Activated CD4-positive, alpha-beta T cell treated with anti-CD3 and anti-CD28 coated beads, Interleukin-2, amount 10 ng/mL, durations not matched to agents 24 days and 14 days (primary cell): ENCODE measurements at regions not wholly inside any gene's neighbourhood (a gene's known extent, or its start where the extent isn't known, plus 50 kb on each side); places are given as distances from the start of the nearest gene placed in this dataset.

Experiments used
- DNase-seq: peaks from one replicate; pipeline ENCODE4 v3.0.0; 2022
- H3K27ac Mint-ChIP-seq: one replicate; pipeline ENCODE4 v1.8.0; 2022; ENCODE audit warnings: mild to moderate bottlenecking, mixed read lengths
- H3K27me3 Mint-ChIP-seq: one replicate; pipeline ENCODE4 v1.8.0; 2022; ENCODE audit warnings: mixed read lengths
- H3K36me3 Mint-ChIP-seq: one replicate; pipeline ENCODE4 v1.8.0; 2022; ENCODE audit warnings: low read depth, mild to moderate bottlenecking, mixed read lengths
- H3K4me1 Mint-ChIP-seq: one replicate; pipeline ENCODE4 v1.8.0; 2021; ENCODE audit warnings: mixed read lengths
- H3K4me3 Mint-ChIP-seq: one replicate; pipeline ENCODE4 v1.8.0; 2022; ENCODE audit warnings: mild to moderate bottlenecking, moderate library complexity, mixed read lengths
- H3K9me3 Mint-ChIP-seq: one replicate; pipeline ENCODE4 v1.8.0; 2021; ENCODE audit warnings: mixed read lengths
- intact Hi-C: fragments of 100-400 bp; cut with micrococcal nuclease; formaldehyde crosslinking; loops from one replicate; pipeline ENCODE4 v1.15.1; 2023

GRCh38 chr11:116310226-116310625 is 462.6 kb downstream of the BUD13 start:
- H3K4me1 Mint-ChIP-seq = no peaks in the 10 kb centered on the region
- H3K27ac Mint-ChIP-seq = no peak overlapping the region
- H3K9me3 Mint-ChIP-seq = no peaks in the 10 kb centered on the region
- intact Hi-C loops = no loop called here
- H3K27me3 Mint-ChIP-seq = peaks cover 12% of the 10 kb centered on the region
- no peak overlapping the region for H3K4me3 Mint-ChIP-seq
- no peaks in the 10 kb centered on the region for H3K36me3 Mint-ChIP-seq
- DNase-seq = no peak

- no peak for DNase-seq
- no peaks in the 10 kb centered on the region for H3K4me1 Mint-ChIP-seq
- H3K4me3 Mint-ChIP-seq = no peak overlapping the region
- H3K27ac Mint-ChIP-seq = no peak overlapping the region
- peaks cover 8% of the 10 kb centered on the region for H3K27me3 Mint-ChIP-seq
- no peaks in the 10 kb centered on the region for H3K9me3 Mint-ChIP-seq
- H3K36me3 Mint-ChIP-seq = no peaks in the 10 kb centered on the region
- intact Hi-C loops = no loop called here
Observed at GRCh38 chr11:116309446-116309845, 463.3 kb downstream of the BUD13 start.

- no peak for DNase-seq
- H3K4me1 Mint-ChIP-seq = no peaks in the 10 kb centered on the region
- intact Hi-C loops = no loop called here
- H3K27me3 Mint-ChIP-seq = no peaks in the 10 kb centered on the region
- H3K9me3 Mint-ChIP-seq = no peaks in the 10 kb centered on the region
- no peak overlapping the region for H3K27ac Mint-ChIP-seq
- no peaks in the 10 kb centered on the region for H3K36me3 Mint-ChIP-seq
- no peak overlapping the region for H3K4me3 Mint-ChIP-seq
Observed at GRCh38 chr11:116302756-116303155, 470.0 kb downstream of the BUD13 start.

GRCh38 chr11:116301141-116301540 is 471.6 kb downstream of the BUD13 start:
- no peaks in the 10 kb centered on the region for H3K36me3 Mint-ChIP-seq
- H3K27ac Mint-ChIP-seq = no peak overlapping the region
- H3K4me3 Mint-ChIP-seq = no peak overlapping the region
- no peaks in the 10 kb centered on the region for H3K4me1 Mint-ChIP-seq
- H3K9me3 Mint-ChIP-seq = no peaks in the 10 kb centered on the region
- H3K27me3 Mint-ChIP-seq = no peaks in the 10 kb centered on the region
- intact Hi-C loops = no loop called here
- no peak for DNase-seq

- Mint-ChIP-seq H3K9me3 (no peaks in the 10 kb centered on the region), H3K4me3 (no peak overlapping the region), H3K36me3 (no peaks in the 10 kb centered on the region), H3K27ac (no peak overlapping the region), H3K4me1 (no peaks in the 10 kb centered on the region), H3K27me3 (no peaks in the 10 kb centered on the region)
- intact Hi-C loops = no loop called here
- DNase-seq = no peak
Observed at GRCh38 chr11:116300232-116300631, 472.6 kb downstream of the BUD13 start.

GRCh38 chr11:116294630-116295029 is 478.2 kb downstream of the BUD13 start:
- no peaks in the 10 kb centered on the region for H3K36me3 Mint-ChIP-seq
- no peaks in the 10 kb centered on the region for H3K9me3 Mint-ChIP-seq
- H3K4me3 Mint-ChIP-seq = no peak overlapping the region
- intact Hi-C loops = no loop called here
- H3K4me1 Mint-ChIP-seq = no peaks in the 10 kb centered on the region
- DNase-seq = no peak
- no peaks in the 10 kb centered on the region for H3K27me3 Mint-ChIP-seq
- no peak overlapping the region for H3K27ac Mint-ChIP-seq

- no peak for DNase-seq
- H3K27ac Mint-ChIP-seq = no peak overlapping the region
- H3K9me3 Mint-ChIP-seq = no peaks in the 10 kb centered on the region
Observed at GRCh38 chr11:116287866-116288265, 484.9 kb downstream of the BUD13 start.

GRCh38 chr11:116285026-116285425 is 487.8 kb downstream of the BUD13 start:
- Mint-ChIP-seq H3K36me3 (no peaks in the 10 kb centered on the region), H3K27me3 (no peaks in the 10 kb centered on the region), H3K27ac (no peak overlapping the region), H3K9me3 (no peaks in the 10 kb centered on the region), H3K4me3 (no peak overlapping the region), H3K4me1 (no peaks in the 10 kb centered on the region)
- no peak for DNase-seq
- intact Hi-C loops = no loop called here

More at GRCh38 chr11:116287866-116288265, 484.9 kb downstream of the BUD13 start:
- no peaks in the 10 kb centered on the region for H3K36me3 Mint-ChIP-seq
- H3K4me3 Mint-ChIP-seq = no peak overlapping the region
- intact Hi-C loops = no loop called here
- no peaks in the 10 kb centered on the region for H3K4me1 Mint-ChIP-seq
- no peaks in the 10 kb centered on the region for H3K27me3 Mint-ChIP-seq

- Mint-ChIP-seq H3K27ac (no peak overlapping the region), H3K9me3 (no peaks in the 10 kb centered on the region), H3K4me1 (no peaks in the 10 kb centered on the region), H3K36me3 (no peaks in the 10 kb centered on the region), H3K27me3 (no peaks in the 10 kb centered on the region), H3K4me3 (no peak overlapping the region)
- DNase-seq = no peak
- intact Hi-C loops = no loop called here
Observed at GRCh38 chr11:116283300-116283699, 489.5 kb downstream of the BUD13 start.

GRCh38 chr11:116282481-116282880 is 490.3 kb downstream of the BUD13 start:
- H3K4me3 Mint-ChIP-seq = no peak overlapping the region

GRCh38 chr11:116281173-116282160 is 491.3 kb downstream of the BUD13 start:
- no peaks in the 10 kb centered on the region for H3K4me1 Mint-ChIP-seq
- no peaks in the 10 kb centered on the region for H3K27me3 Mint-ChIP-seq
- no peak overlapping the region for H3K4me3 Mint-ChIP-seq
- intact Hi-C loops = no loop called here
- H3K27ac Mint-ChIP-seq = no peak overlapping the region
- no peaks in the 10 kb centered on the region for H3K9me3 Mint-ChIP-seq
- no peak for DNase-seq
- no peaks in the 10 kb centered on the region for H3K36me3 Mint-ChIP-seq

More at GRCh38 chr11:116282481-116282880, 490.3 kb downstream of the BUD13 start:
- no peaks in the 10 kb centered on the region for H3K36me3 Mint-ChIP-seq
- no peak for DNase-seq
- no peak overlapping the region for H3K27ac Mint-ChIP-seq
- H3K4me1 Mint-ChIP-seq = no peaks in the 10 kb centered on the region
- H3K27me3 Mint-ChIP-seq = no peaks in the 10 kb centered on the region
- no peaks in the 10 kb centered on the region for H3K9me3 Mint-ChIP-seq
- intact Hi-C loops = no loop called here

- no peak overlapping the region for H3K4me3 Mint-ChIP-seq
Observed at GRCh38 chr11:116279511-116279910, 493.3 kb downstream of the BUD13 start.

GRCh38 chr11:116278076-116278475 is 494.7 kb downstream of the BUD13 start:
- Mint-ChIP-seq H3K27me3 (no peaks in the 10 kb centered on the region), H3K4me1 (no peaks in the 10 kb centered on the region), H3K36me3 (no peaks in the 10 kb centered on the region), H3K9me3 (no peaks in the 10 kb centered on the region), H3K4me3 (no peak overlapping the region), H3K27ac (no peak overlapping the region)
- intact Hi-C loops = loop anchor here (5.0 kb wide), 2 partner anchors 956 to 1541 kb away; no protein-coding TSS in a partner anchor
- no peak for DNase-seq

More at GRCh38 chr11:116279511-116279910, 493.3 kb downstream of the BUD13 start:
- Mint-ChIP-seq H3K36me3 (no peaks in the 10 kb centered on the region), H3K4me1 (no peaks in the 10 kb centered on the region), H3K9me3 (no peaks in the 10 kb centered on the region), H3K27me3 (no peaks in the 10 kb centered on the region), H3K27ac (no peak overlapping the region)
- no peak for DNase-seq
- intact Hi-C loops = loop anchor here (5.0 kb wide), 2 partner anchors 957 to 1542 kb away; no protein-coding TSS in a partner anchor
